ENCODE measurements at regions not wholly inside any gene's neighbourhood (a gene's known extent, or its start where the extent isn't known, plus 50 kb on each side); places are given as distances from the start of the nearest gene placed in this dataset.

DNA sequence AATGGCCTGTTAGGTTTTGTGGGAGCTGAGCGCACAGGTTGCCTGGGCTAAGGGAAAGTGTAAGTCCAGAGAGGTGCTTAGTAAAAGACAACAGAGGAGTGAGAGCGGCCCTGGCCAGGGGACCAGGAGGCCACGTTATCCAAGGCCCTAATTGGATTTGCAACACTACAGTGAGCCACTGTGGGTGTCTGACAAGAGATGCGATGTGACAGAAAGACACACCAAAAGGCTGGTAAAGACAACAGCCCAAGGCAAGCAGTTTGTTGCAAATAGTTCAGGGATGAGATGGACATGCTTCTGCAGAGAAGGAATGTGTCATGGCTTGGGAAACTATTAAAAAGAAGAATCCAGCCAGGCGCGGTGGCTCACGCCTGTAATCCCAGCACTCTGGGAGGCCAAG is 162.7 kb upstream of the KIT start:
- DNase-seq (ENCODE audit: low read depth) = no peak

DNA sequence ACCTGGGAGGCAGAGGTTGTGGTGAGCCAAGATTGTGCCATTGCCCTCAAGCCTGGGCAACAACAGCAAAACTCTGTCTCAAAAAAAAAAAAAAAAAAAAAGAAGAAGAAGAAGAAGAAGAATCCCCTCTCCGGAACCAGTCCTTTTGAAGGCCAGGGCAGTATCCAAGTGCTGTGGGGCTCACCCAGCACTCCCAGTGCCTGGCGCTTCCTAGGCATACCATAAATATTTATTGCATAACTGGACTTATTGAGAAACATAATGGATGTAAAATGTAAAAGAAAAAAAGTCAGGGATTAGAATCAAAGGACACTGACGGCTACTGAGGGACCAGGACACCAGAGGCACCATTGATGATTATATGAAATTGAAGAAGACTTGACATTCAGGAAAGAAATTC is 162.1 kb upstream of the KIT start:
- DNase-seq (ENCODE audit: low read depth) = no peak

DNA sequence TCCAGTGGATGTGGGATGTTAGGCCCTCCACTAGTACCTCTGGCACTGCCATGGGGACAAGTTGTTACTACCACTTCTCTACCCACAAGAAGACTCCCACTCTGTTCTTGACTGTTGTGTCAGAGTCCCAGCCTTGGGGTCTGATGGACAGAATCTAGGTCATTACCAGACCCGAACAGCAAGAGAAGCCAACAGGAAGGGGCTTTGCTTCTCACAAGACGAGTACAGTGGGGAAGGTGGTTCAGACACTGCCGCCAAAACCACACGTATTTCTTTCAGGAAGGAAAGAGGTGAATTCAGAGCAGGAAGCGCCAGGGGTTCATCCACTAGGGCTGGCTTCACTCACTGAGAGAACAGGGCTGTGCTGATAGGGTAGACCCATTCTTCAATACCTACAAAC is 161.3 kb upstream of the KIT start:
- no peak for DNase-seq (ENCODE audit: low read depth)

DNA sequence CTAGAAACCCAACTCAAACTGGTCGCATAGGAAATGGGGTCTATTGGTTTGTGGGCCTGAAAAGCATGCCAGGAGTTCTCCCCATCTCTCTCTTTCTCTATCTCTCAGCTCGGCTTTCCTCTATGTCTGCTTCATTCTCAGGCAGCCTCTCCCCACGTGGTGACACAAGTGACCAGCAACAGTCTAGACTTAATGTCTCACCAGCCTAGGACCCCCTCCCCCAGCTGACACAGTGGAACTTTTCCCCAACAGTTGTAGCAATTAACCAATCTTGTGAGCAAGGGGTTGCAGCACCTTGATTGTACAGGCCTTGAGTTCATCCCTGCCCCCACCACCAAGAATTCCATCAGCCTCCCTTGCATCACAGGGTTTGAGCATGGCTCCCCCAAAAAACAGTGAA is 159.8 kb upstream of the KIT start:
- DNase-seq (ENCODE audit: low read depth) = no peak

DNA sequence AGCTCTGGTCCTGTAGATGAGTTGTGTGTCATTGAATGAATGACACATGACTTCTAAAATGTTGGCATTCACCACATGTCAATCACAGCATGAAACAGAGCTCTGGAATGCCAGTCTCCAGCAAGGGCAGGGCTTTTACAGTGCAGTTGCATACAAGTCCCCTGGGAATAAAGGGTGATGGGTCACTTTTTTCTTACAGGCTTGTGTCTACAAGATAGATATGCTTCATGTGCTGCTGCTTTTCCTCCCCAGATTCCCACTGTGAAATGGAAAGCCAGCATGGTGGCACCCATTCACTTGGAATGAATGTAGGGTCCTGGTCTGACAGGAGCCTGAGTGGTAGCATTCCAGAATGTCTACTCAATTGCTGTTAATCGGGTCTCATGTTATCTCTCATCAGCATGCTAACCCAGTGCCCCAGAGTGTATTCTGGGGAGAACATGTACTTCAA is 159.1 kb upstream of the KIT start:
- peak; percentile 6 for DNase-seq (ENCODE audit: low read depth)

DNA sequence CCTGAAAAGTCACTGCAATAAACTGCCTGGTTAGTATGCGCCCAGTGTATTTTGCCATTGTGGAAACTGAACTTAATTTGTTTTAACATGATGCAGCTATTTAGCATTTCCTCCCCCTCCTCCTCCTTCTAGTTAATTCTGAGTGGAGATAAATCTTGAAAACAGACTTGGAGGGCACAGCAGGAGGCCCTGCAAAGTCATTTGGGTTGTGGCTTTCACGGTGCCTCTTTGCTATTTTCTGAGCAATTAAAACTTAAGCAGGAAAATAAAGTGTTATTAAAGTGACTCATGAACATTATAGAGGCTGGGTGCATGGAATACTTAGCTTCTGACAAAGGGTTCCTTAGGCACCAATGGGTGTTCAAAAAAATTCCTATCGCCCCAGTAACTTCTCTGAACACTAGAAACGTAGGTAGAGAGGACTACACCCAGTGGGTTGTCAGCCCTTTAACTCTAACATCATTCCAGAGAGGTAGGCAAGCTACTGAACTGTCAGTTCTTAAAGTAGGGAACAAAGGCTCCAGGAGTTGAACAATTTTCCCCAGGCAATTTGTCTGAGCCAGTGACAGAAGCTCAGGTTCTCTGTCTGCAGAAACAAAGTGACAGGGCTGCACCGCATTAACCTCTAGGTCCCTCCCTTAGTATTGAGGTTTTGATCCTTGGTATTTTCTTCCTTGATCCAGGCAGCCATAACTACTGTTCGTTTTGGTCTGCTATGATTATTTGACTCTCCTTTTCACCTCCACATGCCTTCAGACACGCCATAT is 158.3 kb upstream of the KIT start:
- DNase-seq (ENCODE audit: low read depth) = no peak

DNA sequence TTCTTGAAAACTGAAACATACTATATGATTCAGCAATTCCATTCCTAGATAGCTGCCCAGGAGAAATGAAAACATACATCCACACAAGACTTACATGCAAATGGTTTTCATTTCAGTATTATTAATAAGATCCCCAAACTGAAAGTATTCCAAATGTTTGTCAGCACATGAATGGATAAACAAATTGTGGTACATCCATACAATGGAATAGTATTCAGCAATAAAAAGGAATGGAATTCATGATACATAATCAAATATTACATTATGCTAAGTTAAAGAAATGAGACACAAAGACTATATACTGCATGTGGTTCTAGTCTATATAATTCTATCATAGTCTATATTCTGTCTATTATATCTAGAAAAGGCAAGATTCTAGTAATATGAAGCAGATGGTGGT is 152.4 kb upstream of the KIT start:
- DNase-seq (ENCODE audit: low read depth) = no peak

DNA sequence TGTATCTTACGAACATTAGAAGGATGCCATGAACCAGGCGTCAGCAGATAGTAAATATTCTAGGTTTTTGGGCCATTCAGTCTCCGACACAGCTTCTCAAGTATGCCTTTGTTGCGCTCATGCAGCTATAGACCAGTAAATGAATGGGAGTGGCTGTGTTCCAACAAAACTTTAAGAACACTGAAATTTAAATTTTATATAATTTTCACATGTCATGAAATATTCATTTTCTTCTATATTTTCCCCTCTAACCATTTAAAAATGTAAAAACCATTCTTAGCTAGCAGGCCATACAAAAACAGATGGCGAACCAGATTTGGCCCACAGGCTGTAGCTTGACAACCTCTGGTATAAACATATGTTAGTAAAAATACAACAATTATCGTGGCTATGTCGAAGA is 151.8 kb upstream of the KIT start:
- DNase-seq (ENCODE audit: low read depth) = no peak

DNA sequence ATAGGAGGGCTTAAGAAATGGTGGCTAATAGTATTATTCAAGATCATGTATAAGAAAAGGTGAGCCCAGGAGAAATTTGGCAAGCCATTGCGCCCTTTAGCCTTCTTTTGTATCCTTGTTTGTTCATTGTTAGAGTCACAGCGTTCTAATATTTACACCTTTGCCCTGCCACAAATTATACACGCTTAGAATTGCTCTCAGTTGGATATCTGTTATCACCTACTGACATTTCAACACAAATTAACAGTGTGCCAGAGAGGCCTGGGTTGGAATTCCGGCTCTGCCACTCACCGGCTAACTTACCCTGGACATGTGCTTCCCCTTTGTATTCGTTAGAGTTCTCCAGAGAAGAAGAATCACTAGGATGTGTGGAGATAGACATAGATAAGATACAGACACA is 148.7 kb upstream of the KIT start:
- no peak for DNase-seq (ENCODE audit: low read depth)

DNA sequence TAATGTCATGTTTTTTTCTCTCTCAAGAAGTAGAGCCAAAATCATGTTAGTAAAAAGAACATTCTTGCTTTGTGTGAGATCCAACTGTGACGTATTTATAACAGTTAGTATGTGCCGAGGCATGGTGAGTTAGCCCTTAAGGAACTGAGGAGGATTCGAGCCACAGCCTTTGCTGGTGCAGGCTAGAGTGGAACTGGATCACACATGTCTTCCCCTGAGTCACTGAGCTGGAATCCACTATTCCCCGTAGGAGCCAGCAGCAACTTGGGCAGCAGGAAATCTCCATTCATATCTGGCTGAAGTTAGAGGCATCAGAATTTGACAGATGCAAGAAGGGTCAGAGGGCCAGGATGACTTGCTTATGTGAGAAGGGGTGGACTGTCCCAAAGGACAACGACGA is 144.6 kb upstream of the KIT start:
- peak; percentile 22 for DNase-seq (ENCODE audit: low read depth)

DNA sequence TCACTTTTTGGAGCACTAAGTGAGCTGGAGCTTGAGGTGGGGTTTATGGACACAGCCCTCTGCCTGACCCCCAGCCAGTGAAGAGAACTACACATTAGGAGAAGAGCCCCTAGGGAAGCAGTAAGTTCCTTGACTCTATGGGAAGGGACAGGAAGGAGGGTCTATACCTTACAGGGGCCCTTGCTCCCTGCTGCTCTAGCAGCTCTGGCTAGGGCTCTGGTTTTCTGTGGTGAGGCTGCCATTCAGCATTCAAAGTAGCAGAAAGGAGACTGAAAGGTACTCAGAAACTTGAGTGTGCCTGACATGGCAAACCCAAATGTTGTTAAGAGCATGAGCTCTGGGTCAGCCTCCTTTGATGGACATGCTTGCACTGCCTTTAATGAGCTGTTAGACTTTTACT is 144.0 kb upstream of the KIT start:
- DNase-seq (ENCODE audit: low read depth) = no peak

DNA sequence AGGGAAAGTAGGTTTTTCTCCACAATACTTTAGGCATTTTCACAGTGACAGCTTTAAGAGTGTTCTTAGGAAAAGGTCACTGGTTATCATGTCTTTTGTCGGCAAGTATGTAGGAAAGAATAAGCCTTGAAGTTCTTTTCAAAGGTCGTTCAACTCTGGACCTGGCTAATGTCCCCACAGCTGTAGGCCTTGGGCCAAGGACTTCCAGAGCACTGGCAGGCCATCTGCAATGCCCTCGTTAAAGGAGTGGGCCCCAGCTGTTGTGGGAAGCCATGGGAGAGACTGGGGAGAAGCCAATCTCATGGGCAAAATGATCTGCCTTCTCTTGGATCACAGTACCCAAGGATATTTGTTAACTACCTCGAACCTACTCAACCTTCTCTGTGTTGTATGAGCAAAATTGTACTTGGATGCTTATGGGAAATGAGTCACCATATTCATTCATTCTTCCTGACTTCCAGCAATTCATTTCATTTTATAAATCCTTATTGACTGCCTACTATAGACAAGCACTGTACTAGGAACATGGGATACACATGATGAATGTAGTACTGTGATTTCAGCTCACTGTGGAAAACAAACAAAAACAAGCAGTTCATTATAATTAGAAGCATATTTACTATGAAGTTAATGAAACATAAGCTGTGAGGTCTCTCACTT is 141.1 kb upstream of the KIT start:
- DNase-seq (ENCODE audit: low read depth) = no peak

DNA sequence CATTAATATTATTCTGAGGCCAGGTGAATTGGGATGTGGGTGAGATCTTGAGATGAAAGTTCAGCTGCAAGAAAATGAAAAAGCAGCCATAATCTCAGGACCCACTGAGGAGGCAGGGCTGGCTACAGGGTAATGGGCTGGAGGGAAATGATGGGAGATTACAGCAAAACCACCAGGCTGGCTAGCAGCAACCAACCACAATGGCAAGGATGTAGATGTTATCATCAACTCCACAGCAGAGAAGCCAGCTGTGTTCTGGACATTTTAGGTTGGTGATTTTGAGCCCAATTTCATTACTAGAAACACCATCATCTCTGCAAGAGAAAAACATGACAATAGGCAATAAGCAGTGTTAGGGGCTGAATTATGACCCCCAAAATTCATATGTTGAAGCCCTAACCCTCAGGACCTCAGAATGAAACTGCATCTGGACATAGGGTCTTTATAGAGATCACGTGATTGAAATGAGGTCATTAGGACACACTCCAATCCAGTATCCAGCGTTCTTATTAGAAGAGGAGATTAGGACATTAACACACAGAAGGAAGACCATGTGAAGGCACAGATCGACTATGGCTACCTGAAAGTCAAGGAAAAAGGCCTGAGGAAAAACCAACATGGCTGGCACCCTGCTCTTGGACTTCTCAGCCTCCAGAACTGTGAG is 139.8 kb upstream of the KIT start:
- no peak for DNase-seq (ENCODE audit: low read depth)

DNA sequence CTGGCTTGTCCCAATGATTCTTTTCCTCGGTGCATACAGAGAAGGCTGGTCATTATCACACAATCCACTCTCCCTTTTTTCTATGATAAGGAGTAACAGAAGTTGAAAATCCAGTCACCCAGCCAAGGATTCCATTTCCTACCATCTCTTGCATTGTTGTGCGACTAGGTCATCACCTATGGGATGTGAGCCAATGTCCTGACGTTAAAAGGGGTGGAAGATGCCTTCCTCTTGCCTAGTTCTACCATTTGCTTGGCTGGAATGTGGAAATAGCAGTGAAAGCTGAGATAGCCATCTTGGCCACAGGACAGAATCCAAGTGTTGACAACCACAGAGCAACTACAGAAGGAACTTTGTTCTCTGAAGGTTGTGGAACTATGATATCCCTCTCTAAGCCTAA is 132.2 kb upstream of the KIT start:
- DNase-seq (ENCODE audit: low read depth) = peak; percentile 78

DNA sequence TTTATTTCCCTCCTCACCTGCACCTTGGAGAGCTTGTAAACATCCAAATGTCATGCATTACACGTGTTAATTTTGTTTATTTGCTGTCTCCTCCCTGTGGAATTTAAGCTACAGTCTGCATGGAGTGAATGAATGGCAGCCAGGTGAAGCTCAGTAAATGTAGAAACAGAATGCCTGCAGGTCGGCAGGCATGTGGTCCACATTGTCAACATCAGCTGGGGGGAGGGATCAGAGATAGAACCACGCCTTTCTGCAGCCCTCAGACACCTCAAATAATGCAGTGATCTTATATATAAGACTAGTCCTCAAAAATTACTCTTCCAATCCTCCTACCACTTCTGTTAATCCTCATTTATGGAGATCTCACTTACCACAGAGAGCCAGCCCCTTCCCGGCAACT is 131.2 kb upstream of the KIT start:
- DNase-seq (ENCODE audit: low read depth) = no peak

DNA sequence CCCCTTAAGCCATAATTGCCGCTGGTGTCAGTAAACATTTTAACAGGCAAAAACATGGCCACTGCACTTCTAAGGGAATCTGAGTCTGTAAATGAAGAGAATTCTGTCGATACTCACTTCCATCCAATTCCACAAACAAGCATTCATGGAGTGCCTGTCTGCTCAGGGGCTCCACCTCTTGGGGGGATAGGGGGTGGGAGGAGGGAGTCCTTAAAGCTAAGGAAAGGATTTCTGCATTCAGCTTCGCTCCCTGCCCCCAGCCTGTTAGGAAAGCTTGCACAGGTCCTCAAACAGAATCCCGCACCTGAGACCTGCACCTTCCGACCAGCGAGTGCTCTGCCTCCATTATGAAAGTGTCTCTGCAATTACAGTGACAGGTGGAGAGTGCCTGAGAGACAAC is 130.2 kb upstream of the KIT start:
- DNase-seq (ENCODE audit: low read depth) = no peak

DNA sequence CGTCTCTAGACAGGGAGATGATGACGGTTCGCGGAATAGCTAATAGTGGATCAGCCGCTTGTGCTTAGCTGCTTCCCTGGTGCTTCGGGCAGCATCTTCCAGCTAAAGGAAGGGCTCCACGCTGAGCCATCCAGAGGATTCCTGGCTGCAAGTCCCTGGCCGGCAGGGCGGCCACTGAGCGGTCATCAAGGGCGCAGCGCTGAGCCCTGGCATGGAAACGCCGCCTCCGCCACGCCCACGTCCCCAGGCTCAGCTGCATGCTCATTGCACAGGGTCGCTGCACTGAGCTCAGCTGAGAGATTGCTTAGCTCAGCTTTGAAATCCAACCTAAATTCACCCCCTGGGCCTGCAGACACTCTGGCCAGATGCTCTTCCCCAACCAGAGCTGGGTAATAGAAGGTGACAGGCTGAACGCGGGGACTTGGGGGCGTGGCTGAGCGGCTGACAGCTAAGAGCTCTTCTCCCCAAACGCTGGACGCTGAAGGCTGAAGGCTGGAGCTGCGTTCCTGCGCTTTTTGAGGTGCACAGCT is 118.2 kb upstream of the KIT start:
- no peak for DNase-seq (ENCODE audit: low read depth)

DNA sequence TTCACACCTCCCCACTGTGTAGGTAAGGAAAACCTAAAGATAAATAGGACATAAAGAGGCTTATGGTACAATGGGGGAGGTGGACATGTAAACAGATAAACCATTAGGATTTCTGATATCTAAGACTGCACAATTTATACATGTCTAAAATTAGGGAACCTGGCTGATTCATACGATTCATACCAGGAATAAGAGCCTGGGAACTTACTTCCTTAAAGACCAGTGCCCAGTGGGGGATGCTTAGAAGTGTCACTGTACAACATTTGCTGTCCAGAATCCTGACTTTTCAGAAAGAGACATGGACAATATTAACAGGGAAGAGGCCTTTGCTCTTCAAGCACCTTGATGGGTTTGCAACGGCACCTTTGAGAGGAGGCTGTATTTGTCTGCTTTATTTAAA is 116.8 kb upstream of the KIT start:
- DNase-seq (ENCODE audit: low read depth) = no peak

DNA sequence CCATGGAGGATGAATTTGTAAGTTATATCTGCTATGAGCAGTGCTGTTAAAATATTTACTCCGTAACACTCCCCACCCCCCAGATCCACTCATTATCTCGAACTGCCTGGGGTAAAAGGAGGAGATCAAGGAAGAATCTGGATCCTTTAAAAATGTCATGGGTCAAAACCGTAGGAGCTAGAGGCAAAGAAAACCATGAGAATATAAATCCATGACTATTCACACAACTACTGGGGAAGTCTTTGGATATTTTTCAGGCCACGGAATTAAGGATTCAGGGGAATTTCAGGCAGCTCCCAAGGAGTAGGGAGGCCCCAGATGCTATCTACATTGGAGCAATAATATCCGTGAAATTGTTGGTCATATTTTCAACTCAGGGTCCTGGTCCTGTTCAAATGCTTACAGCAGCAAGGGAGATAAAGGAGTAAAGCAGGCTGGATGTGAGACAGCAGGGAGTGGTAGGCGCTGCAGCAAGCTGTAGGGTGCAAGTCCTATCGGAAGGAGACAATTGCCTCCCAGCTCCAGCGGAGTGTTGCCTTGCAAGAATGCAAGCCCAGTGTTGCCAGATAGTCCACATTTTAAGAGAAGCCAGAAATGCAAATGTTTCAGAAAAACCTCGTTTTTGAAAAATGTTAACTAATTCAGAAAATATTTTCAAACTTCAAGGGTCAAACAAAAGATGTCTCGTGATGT is 116.2 kb upstream of the KIT start:
- no peak for DNase-seq (ENCODE audit: low read depth)

DNA sequence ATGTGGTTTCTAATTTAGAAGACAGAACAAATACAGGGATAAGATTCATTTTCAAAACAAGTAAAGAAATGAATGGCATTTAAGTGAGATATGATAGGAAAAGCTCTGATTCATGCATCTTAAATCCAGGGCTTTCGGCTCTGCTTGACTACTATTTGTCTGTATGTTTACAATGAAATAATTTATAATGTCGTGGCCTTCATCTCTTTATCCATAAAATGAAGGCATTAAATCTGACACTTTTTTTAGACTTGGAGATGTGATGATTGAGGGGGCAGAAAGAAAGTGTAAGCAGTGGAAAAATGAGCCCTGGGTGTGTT is 115.7 kb upstream of the KIT start:
- peak; percentile 28 for DNase-seq (ENCODE audit: low read depth)

DNA sequence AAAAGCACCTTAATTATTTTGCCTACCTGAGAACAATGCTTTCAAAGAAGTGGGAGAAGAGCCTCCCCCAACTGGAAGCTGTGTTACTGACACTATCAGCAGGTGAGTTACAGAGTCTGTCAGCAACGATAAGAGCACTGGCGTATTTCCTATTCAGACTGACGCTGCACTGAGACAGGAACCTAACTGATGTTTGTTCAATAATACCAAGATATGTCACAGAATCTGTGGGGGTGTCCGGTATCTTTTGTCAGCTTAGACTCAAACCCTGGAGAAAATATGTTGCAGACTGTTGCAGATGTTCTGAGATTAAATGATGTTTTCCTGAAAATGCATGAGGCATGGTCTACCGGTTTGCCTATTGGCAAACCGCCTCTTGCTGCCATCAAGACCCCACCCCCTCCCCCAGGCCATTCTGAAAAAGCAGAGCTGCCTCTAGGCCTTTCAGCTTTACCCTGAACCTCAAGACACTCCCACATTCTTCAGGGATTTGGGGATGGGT is 115.2 kb upstream of the KIT start:
- no peak for DNase-seq (ENCODE audit: low read depth)

DNA sequence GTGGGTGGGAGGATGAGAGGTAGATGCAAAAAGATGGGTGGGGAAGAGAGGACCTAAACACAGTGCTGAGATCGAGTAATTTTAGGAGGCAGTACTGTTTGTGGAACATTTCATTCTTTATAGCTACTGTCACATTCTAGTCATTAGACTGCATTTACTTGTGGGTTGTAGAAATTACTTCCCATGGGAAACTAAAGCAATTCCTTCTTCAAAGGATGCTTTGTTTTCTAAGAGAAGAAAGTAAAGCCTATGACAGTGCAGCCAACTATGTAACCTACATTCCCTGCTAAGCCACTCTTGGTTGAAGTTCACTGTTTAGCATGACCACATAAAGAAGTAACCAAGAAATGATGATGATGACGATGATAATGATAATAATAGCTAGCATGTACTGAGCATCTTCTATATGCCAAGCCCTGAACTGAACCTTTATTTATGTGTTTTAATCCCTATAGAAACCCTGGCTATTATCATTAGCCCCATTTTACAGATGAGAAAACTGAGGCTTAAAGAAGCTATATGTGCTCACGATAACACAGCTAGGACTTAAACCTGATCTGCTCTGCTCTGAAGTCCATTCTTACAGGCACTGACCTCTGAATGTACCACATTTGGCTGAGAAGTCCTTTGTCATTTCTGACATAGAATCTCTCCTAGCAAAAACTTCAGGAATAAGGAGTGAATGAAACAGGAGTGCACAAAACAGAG is 114.5 kb upstream of the KIT start:
- DNase-seq (ENCODE audit: low read depth) = peak; percentile 71
